HepG2 (cell line): ENCODE measurements at regions not wholly inside any gene's neighbourhood (a gene's known extent, or its start where the extent isn't known, plus 50 kb on each side); places are given as distances from the start of the nearest gene placed in this dataset.

ENCODE experiments used
- ATAC-seq: fragments of 200-7000 bp; cut with Tn5 transposase; 3 replicates; pipeline ENCODE4 v1.9.1; 2020; ENCODE audit warnings: mild to moderate bottlenecking, moderate library complexity
- BruUV-seq: library from RNA; stranded (reverse); fragments of 400-500 nt; replicated peaks from 2 replicates; lab custom pipeline; 2021; lab: Mats Ljungman, UMichigan
- CTCF ChIA-PET: fragments of 300-600 bp; formaldehyde crosslinking; extraction: SDS; loops from one replicate; lab custom pipeline; 2021; ENCODE audit warnings: low total read pairs, inconsistent platforms, low intra/inter-chr PET ratio; lab: Yijun Ruan, JAX
- POLR2A ChIA-PET: fragments of 350-600 bp; sonication (Branson Sonifier 250); formaldehyde crosslinking; loops from one replicate; lab custom pipeline; 2020; ENCODE audit warnings: antibody characterized with exemption, inconsistent platforms; lab: Yijun Ruan, JAX
- DNase-seq: peaks from one replicate; pipeline ENCODE4 v3.0.0-alpha.2; 2015; ENCODE audit warnings: low spot score
- FAIRE-seq: peaks from 3 replicates; lab custom pipeline; 2011; peaks lifted over from hg19 to GRCh38; lab: Jason Lieb, UNC
- H2AFZ ChIP-seq: one replicate; pipeline ENCODE4 v1.6.1; 2011; ENCODE audit warnings: low read length, inconsistent platforms
- H3K27ac ChIP-seq: fragments of 300-600 bp; 3 replicates; pipeline ENCODE4 v1.8.0; 2011; ENCODE audit warnings: mixed run types, mild to moderate bottlenecking, mixed read lengths, low read length, inconsistent platforms; ENCODE audit not compliant: insufficient read depth; ENCODE audit errors: extremely low read length
- H3K27me3 ChIP-seq, 2 experiments: fragments of 200-600 bp in 1 of 2; 2 replicates in 1 of 2; 3 replicates in 1 of 2; pipeline versions ENCODE4 v1.6.0 to v1.8.0; 2011; ENCODE audit warnings: low read length in 2 of 2, mild to moderate bottlenecking in 2 of 2, moderate library complexity in 2 of 2, inconsistent platforms in 1 of 2; ENCODE audit not compliant: insufficient read depth in 2 of 2, control insufficient read depth in 1 of 2
- H3K36me3 ChIP-seq, 2 experiments: fragments of 200-600 bp in 1 of 2; replicated peaks in 1 of 2; 2 replicates in 1 of 2; 3 replicates in 1 of 2; pipeline versions ENCODE4 v1.5.1 to v1.8.0; 2011; ENCODE audit warnings: low read length in 2 of 2, inconsistent platforms in 1 of 2; ENCODE audit not compliant: insufficient read depth in 2 of 2, control insufficient read depth in 1 of 2
- H3K4me1 ChIP-seq: 2 replicates; pipeline ENCODE4 v1.5.1; 2012; ENCODE audit warnings: low read length, inconsistent platforms; ENCODE audit not compliant: insufficient read depth
- H3K4me2 ChIP-seq: 2 replicates; pipeline ENCODE4 v1.6.0; 2011; ENCODE audit warnings: low read depth, low read length, inconsistent platforms
- H3K4me3 ChIP-seq, 3 experiments: fragments of 200-600 bp in 1 of 3; sonication (generic), shearing (Covaris generic) in 1 of 3; replicated peaks in 1 of 3; 2 replicates each; pipeline ENCODE4 v1.5.1; 2011 to 2016; ENCODE audit warnings: low read length in 3 of 3, inconsistent platforms in 2 of 3, low read depth in 2 of 3, mild to moderate bottlenecking in 2 of 3, control low read depth in 1 of 3, mixed read lengths in 1 of 3; ENCODE audit not compliant: insufficient read depth in 1 of 3
- H3K79me2 ChIP-seq: one replicate; pipeline ENCODE4 v1.6.1; 2011; ENCODE audit warnings: low read length, inconsistent platforms; ENCODE audit not compliant: insufficient read depth
- H3K9ac ChIP-seq: 2 replicates; pipeline ENCODE4 v1.6.0; 2011; ENCODE audit warnings: mild to moderate bottlenecking, low read depth, low read length, inconsistent platforms; ENCODE audit not compliant: insufficient read depth
- H3K9me3 ChIP-seq: 2 replicates; pipeline ENCODE4 v1.5.1; 2012; ENCODE audit warnings: mild to moderate bottlenecking, low read length
- H4K20me1 ChIP-seq: 2 replicates; pipeline ENCODE4 v1.6.0; 2011; ENCODE audit warnings: inconsistent platforms, mild to moderate bottlenecking, low read length, moderate library complexity; ENCODE audit not compliant: insufficient read depth
- CEBPB ChIP-seq: IDR thresholded peaks from 2 replicates; pipeline ENCODE4 v1.6.1; 2011; ENCODE audit warnings: low read depth, low read length, improper control_type of control experiment, borderline replicate concordance
- ISX ChIP-seq: sonication (generic); formaldehyde crosslinking; conservative IDR thresholded peaks from 2 replicates; pipeline ENCODE4 v1.5.0; 2020; ENCODE audit warnings: missing genetic modification reagents
- KMT2A ChIP-seq: sonication (generic); formaldehyde crosslinking; IDR thresholded peaks from 2 replicates; pipeline ENCODE4 v1.4.0; 2020; ENCODE audit warnings: missing genetic modification reagents
- MYPOP ChIP-seq: sonication (generic); formaldehyde crosslinking; IDR thresholded peaks from 2 replicates; pipeline ENCODE4 v1.8.1; 2023; ENCODE audit warnings: mild to moderate bottlenecking, moderate library complexity, missing genetic modification reagents
- NFYC ChIP-seq: IDR thresholded peaks from 2 replicates; pipeline ENCODE4 v1.6.1; 2016; ENCODE audit warnings: missing genetic modification reagents, missing compliant biosample characterization
- NR2F6 ChIP-seq, 2 experiments: IDR thresholded peaks; 2 replicates each; pipeline ENCODE4 v1.6.1; 2016; ENCODE audit warnings: antibody characterized with exemption in 1 of 2, mild to moderate bottlenecking in 1 of 2
- RNF2 ChIP-seq: fragments of 450-650 bp; conservative IDR thresholded peaks from 2 replicates; pipeline ENCODE4 v1.6.1; 2016; ENCODE audit warnings: low read depth
- SMAD9 ChIP-seq: sonication (generic); formaldehyde crosslinking; IDR thresholded peaks from 2 replicates; pipeline ENCODE4 v1.5.1; 2020; ENCODE audit warnings: mild to moderate bottlenecking, missing genetic modification reagents
- ZNF230 ChIP-seq: sonication (generic); formaldehyde crosslinking; IDR thresholded peaks from 2 replicates; pipeline ENCODE4 v1.4.0; 2020; ENCODE audit warnings: mild to moderate bottlenecking, missing genetic modification reagents
- ZNF3 ChIP-seq: IDR thresholded peaks from 2 replicates; pipeline ENCODE4 v1.7.0; 2017; ENCODE audit warnings: inconsistent platforms
- ZNF773 ChIP-seq: sonication (generic); formaldehyde crosslinking; IDR thresholded peaks from 2 replicates; pipeline ENCODE4 v1.4.0; 2020; ENCODE audit warnings: missing genetic modification reagents, borderline replicate concordance
- WGBS: methylation state at CpG from one replicate; pipeline ENCODE4 v1.1.6; 2017; ENCODE audit warnings: low lambda C conversion rate; 5-methylcytosine and 5-hydroxymethylcytosine counted together
- in situ Hi-C: cut with HindIII; loops from 2 replicates; pipeline ENCODE4 v1.10.0; 2017; ENCODE audit warnings: low pct_unique_long_range_greater_than_20kb; ENCODE audit not compliant: extremely low pct_ligation_motif_present
- intact Hi-C: fragments of 100-400 bp; cut with micrococcal nuclease; formaldehyde crosslinking; loops from one replicate; pipeline ENCODE4 v1.10.0; 2022; ENCODE audit not compliant: unreplicated experiment

- Histone ChIP-seq H3K9me3 (no peaks in the 10 kb centered on the region), H3K4me3 (no peak overlapping the region), H3K4me1 (no peaks in the 10 kb centered on the region), H2AFZ (no peak overlapping the region), H4K20me1 (no peaks in the 10 kb centered on the region), H3K79me2 (no peaks in the 10 kb centered on the region), H3K4me2 (no peak overlapping the region), H3K9ac (no peak overlapping the region), H3K27ac (no peak overlapping the region), H3K36me3 (no peaks in the 10 kb centered on the region), H3K27me3 (peaks cover 11 to 82% of the 10 kb centered on the region in 2 experiments)
- no peak for FAIRE-seq
- no peak for DNase-seq
- no peak for ATAC-seq
- ChIA-PET CTCF (no interaction called here), POLR2A (no interaction called here)
- no TSS peak for BruUV-seq
- intact Hi-C loops (no loop called here), in situ Hi-C loops (loop anchor here (10.0 kb wide), 1 partner anchor 90 kb away; no protein-coding TSS in a partner anchor)
- no peak for TF ChIP-seq SMAD9 (CRISPR knock-in tag)
- TF ChIP-seq ZNF230 (CRISPR knock-in tag): no peak
- TF ChIP-seq NFYC: no peak
- no peak for TF ChIP-seq NR2F6 (IDR thresholded peaks at IDR 0.05)
- no peak for TF ChIP-seq NR2F6 (CRISPR knock-in tag; IDR thresholded peaks at IDR 0.05)
- no peak for TF ChIP-seq ZNF3 (CRISPR knock-in tag)
- no peak for TF ChIP-seq KMT2A (CRISPR knock-in tag)
- TF ChIP-seq ZNF773: no peak
- no peak for TF ChIP-seq RNF2
- no peak for TF ChIP-seq ISX (CRISPR knock-in tag)
- 3% methylated on average over 2 of the region's 2 CpGs for WGBS
Measured at GRCh38 chr13:111034811-111035210, 80.3 kb upstream of the ARHGEF7 start.

GRCh38 chr13:111033172-111034130 is 81.7 kb upstream of the ARHGEF7 start:
- Histone ChIP-seq H3K4me3 (no peak overlapping the region), H3K27ac (no peak overlapping the region), H4K20me1 (no peaks in the 10 kb centered on the region), H3K4me1 (no peaks in the 10 kb centered on the region), H3K27me3 (peaks cover 14 to 80% of the 10 kb centered on the region in 2 experiments), H3K4me2 (no peak overlapping the region), H3K36me3 (no peaks in the 10 kb centered on the region), H2AFZ (no peak overlapping the region), H3K9me3 (no peaks in the 10 kb centered on the region), H3K9ac (no peak overlapping the region), H3K79me2 (no peaks in the 10 kb centered on the region)
- in situ Hi-C loops (loop anchor here (10.0 kb wide), 1 partner anchor 89 kb away; no protein-coding TSS in a partner anchor), intact Hi-C loops (no loop called here)
- no peak for DNase-seq
- CTCF ChIA-PET: no interaction called here
- POLR2A ChIA-PET: no interaction called here
- 4% methylated on average over 12 of the region's 16 CpGs for WGBS
- no TSS peak for BruUV-seq
- ATAC-seq: peak; percentile 54; the same call in 2 of the 3 replicates
- TF ChIP-seq CEBPB: peak; percentile 9; the same call in 1 of the 2 replicates
- no peak for TF ChIP-seq MYPOP
- FAIRE-seq: no peak
